GM18868 (cell line): ENCODE measurements at regions not wholly inside any gene's neighbourhood (a gene's known extent, or its start where the extent isn't known, plus 50 kb on each side); places are given as distances from the start of the nearest gene placed in this dataset.

Experiments
- ATAC-seq: cut with Tn5 transposase; IDR thresholded peaks from one replicate; pipeline ENCODE4 v1.9.1; 2021; ENCODE audit warnings: mild to moderate bottlenecking, moderate library complexity; ENCODE audit not compliant: unreplicated experiment

- ATAC-seq: no peak
These were observed 204.7 kb upstream of the GABRA2 start for GRCh38 chr4:46594661-46595060.

- no peak for ATAC-seq
These were observed 196.6 kb upstream of the GABRA2 start for GRCh38 chr4:46586566-46586965.

DNA sequence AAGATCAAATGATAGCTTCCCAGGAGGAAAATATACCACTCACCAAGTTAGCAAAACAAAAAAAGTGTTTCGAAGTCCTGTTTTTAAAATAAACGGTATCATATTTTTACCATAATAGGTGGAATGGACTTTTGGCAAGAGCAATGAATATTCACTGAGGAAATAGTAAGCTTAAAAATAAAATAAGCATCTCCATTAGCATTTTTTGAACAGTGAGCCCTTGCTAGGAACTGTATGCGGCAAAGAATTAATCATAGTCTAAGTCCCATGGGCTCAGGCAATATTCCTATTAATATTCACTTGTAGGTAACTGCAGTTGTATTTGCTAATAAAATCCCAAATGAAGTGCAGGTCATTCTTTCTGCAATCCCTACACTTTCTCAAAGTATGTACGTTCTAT lies 191.7 kb upstream of the GABRA2 start:
- ATAC-seq: no peak

DNA sequence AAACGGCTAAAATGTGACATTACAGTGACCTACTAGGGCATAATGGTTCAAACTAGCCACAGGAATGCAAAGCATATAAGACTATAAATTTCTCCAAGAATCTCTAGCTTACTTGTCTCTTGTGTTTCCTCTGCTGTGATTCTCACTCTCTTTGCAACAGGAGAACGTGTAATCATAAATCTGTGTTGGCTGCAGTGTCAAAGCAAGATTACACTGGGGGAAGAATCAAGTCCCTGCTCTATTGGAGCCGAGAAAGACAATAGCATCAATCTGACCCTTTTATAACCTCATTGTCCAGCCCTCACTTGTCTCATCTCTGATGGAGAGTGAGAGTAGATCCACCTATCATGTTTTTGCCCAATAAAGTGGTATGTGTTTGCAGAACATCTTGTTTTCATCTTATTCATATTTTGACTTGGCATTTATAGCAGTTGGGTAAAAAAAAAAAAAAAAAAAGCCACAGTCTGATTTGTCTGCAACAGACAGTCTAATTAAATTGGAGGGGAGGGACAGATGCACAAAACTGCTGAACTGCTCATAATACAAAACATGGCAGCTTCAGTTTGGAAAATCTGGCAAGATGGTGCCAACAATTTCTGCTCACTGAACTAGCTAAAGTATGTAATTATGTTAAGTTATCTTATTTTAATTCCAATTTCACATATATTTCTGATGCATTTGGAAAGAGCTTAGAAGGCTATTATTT lies 165.0 kb upstream of the GABRA2 start:
- ATAC-seq: no peak

GRCh38 chr4:46550471-46550870 lies 160.5 kb upstream of the GABRA2 start:
- peak; percentile 93 for ATAC-seq

DNA sequence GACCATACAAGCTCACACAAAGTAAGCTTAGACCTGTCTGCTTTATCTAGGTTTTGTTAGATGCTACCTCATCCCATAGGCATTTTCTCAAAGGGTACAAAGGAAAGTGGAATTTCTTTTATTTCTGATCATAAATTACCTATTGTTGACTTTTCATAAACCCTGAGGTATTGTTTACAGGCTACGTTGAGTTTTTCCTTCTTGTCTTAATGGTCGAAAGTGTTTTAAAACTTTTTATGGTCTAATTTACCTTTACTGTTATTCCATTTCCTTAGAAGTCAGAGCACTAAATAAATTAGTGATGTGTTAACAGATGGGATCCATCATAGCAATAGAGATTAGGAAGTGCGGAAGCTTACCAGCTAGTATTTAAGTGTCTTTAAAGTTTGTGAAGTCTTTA lies 159.2 kb upstream of the GABRA2 start:
- no peak for ATAC-seq

GRCh38 chr4:46524751-46525150 lies 134.8 kb upstream of the GABRA2 start:
- ATAC-seq: no peak

- ATAC-seq: no peak
These were observed 130.4 kb upstream of the GABRA2 start for GRCh38 chr4:46520361-46520760.

GRCh38 chr4:46515940-46516339 lies 126.0 kb upstream of the GABRA2 start:
- no peak for ATAC-seq

DNA sequence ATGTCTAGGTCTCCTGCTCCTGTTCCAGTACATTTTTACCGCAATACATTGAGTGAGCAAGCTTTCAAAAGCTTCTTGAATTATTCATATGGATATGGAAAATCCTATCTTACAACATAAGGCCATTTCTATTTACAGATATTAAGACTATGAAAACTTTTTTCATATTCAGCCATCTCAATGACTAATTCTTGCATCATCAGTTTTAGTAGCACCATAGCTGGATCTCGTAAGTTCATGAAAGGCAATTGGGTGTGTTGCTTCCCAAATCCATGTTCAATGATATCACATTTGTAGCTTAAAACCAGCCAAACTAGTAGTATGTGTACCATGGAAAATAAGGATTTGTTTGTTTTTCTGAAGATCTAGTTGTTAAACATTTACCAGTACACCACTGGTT lies 118.3 kb upstream of the GABRA2 start:
- no peak for ATAC-seq

- ATAC-seq: no peak
These were observed 116.9 kb upstream of the GABRA2 start for GRCh38 chr4:46506876-46507275.

GRCh38 chr4:46505131-46505530 lies 115.2 kb upstream of the GABRA2 start:
- no peak for ATAC-seq

DNA sequence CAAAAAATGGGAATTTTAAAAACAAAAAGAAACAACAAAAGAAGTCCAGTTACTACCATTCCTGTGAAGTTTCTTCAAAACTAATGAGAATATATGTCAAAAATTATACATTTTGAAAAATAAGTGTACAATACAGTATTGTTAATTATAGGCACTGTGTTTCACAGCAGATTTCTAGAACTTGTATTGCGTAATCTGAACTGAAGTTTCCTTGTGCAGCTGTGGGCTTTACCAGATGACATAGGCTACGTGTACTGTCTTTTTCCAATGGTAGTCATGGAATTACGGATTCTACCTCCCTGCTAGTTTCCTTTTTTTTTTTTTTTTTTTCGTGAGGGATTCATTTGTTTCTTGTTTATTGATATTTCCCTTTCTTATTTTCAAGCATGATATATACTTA lies 113.8 kb upstream of the GABRA2 start:
- ATAC-seq: no peak

- no peak for ATAC-seq
These were observed 102.5 kb upstream of the GABRA2 start for GRCh38 chr4:46492394-46492793.

- ATAC-seq: no peak
These were observed 101.5 kb upstream of the GABRA2 start for GRCh38 chr4:46491455-46491854.

DNA sequence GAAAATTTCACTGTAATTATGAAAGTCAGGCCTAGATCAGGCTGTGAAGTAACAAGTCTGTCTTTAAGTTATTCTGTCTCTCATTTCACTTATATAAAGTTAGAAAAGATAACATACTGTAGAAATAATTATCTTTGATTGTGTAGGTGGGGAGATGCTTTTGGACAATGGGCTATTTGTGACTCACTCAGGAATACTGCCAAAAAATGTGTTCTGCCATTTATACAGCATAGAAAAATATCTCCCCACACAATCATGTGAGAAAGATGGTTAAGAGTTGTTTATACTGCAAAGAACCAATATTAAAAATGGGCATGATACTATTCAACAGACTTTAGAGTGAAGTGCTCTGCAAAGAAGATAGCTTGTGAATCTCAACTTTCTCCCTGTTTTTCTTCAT lies 95.0 kb upstream of the GABRA2 start:
- no peak for ATAC-seq

DNA sequence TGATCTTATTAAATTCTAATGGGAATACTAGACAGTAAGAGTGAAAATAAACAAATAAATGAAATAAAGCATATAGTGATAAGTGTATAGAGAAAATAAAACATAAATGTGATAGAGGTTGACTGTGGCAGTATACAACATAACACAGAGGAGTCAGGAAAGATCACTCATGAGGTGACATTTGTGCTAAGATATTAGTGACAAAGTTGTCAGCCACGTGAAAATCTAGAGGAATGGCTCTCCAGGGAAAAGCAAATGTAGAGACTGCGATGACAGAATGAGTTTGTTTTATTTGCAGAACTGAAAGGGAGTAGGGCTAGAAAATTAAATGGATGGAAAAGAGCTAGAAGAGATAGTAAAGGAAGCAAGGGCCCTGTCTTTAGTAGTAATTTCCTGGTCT lies 72.8 kb upstream of the GABRA2 start:
- ATAC-seq: no peak

DNA sequence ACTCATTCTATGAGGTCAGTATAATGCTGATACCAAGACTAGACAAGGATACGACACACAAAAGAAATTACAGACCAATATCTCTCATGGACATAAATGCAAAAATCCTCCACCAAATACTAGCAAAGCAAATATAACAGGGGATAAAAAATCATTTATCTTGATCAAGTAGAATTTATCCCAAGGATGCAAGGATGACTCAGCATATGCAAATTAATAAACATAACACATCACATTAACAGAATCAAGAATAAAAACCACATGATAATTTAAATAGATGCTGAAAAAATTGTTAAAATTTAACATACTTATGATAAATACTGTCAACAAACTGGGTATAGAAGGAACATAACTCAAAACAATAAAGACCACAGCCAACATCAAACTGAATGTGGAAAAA lies 69.4 kb upstream of the GABRA2 start:
- no peak for ATAC-seq

- no peak for ATAC-seq
These were observed 60.6 kb upstream of the GABRA2 start for GRCh38 chr4:46450556-46450955.

DNA sequence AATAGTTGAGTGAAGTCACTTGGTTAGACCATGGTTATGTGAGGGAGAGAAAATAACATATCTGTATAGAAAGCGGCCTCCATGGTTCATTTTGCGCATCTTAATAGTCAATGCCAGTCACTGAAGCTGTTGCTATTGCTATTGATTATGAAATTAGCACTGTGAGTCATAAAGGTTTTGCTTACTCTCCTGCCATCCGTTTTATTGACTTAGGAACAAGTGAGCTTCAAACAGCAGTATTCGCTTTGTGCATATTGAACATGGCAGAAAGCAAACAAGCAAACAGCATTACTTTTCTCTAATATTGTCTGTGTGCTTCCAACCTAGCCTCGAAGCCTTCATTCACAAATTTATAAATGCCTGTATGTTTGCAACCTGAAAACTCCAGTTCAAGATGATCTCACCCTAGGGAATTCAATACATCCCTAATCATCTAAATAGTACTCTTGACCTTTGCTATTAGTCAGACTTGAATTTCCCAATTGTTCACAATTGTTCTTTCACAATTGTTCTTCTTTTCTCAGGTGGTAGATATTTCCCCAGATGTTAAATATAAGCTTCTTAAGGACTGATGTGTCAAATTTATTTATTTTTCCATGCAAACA lies 55.9 kb upstream of the GABRA2 start:
- ATAC-seq: no peak

- no peak for ATAC-seq
These were observed 54.5 kb upstream of the GABRA2 start for GRCh38 chr4:46444318-46445000.

DNA sequence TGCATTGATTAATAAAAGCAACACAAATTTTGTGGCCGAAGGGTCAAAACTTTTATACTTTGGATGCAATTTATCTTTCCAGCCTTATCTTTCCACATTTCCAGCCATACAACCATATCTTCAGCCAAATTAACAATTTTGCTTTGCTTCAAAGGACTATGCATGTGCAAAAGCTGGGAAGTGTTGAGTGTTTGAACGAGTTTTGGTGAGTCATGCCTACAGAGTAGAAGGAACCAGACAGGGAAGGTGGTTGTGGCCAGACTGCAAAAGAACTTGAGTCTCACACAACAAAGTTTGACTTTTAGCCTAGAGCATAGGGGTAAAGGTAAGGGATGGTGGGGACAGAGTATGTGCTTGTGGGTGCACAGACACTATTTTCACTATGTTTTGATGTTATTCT lies 53.0 kb upstream of the GABRA2 start:
- ATAC-seq: no peak
